Neural cell (in vitro differentiated cells): ENCODE measurements at regions not wholly inside any gene's neighbourhood (a gene's known extent, or its start where the extent isn't known, plus 50 kb on each side); places are given as distances from the start of the nearest gene placed in this dataset.

Experiments
- H2AFZ ChIP-seq: fragments of 200-600, 300-800 bp; sonication (generic), shearing (Covaris generic); 2 replicates; pipeline ENCODE4 v1.6.0; 2014; ENCODE audit warnings: low read depth, mild to moderate bottlenecking, antibody characterized with exemption, low read length, moderate library complexity
- H3F3A ChIP-seq: fragments of 200-600 bp; shearing (Covaris generic); 2 replicates; pipeline ENCODE4 v1.6.1; 2016; ENCODE audit warnings: mild to moderate bottlenecking, moderate library complexity, mixed read lengths, antibody characterized with exemption, low read length; ENCODE audit not compliant: insufficient read depth, poor library complexity, severe bottlenecking
- H3K27ac ChIP-seq: fragments of 200-600, 300-800 bp; sonication (generic), shearing (Covaris generic); 2 replicates; pipeline ENCODE4 v1.5.1; 2014; ENCODE audit warnings: mild to moderate bottlenecking, low read length, moderate library complexity
- H3K27me3 ChIP-seq: fragments of 300-800, 200-600 bp; sonication (generic), shearing (Covaris generic); 2 replicates; pipeline ENCODE4 v1.6.0; 2014; ENCODE audit warnings: mild to moderate bottlenecking, low read depth, low read length, moderate library complexity; ENCODE audit not compliant: insufficient read depth
- H3K36me3 ChIP-seq: fragments of 300-800, 200-600 bp; sonication (generic), shearing (Covaris generic); 2 replicates; pipeline ENCODE4 v1.5.1; 2014; ENCODE audit warnings: mild to moderate bottlenecking, antibody characterized with exemption, low read length, moderate library complexity; ENCODE audit not compliant: insufficient read depth
- H3K4me2 ChIP-seq: fragments of 300-800, 200-600 bp; sonication (generic), shearing (Covaris generic); 2 replicates; pipeline ENCODE4 v1.6.0; 2014; ENCODE audit warnings: mild to moderate bottlenecking, low read length
- H3K4me3 ChIP-seq: fragments of 300-800, 200-600 bp; sonication (generic), shearing (Covaris generic); 2 replicates; pipeline ENCODE4 v1.5.1; 2014; ENCODE audit warnings: mild to moderate bottlenecking, low read length, moderate library complexity
- H3K79me2 ChIP-seq: fragments of 200-600 bp; shearing (Covaris generic); replicated peaks from 2 replicates; pipeline ENCODE4 v1.6.0; 2014; ENCODE audit warnings: mild to moderate bottlenecking, low read length, moderate library complexity; ENCODE audit not compliant: insufficient read depth
- H3K9ac ChIP-seq: fragments of 300-800, 200-600 bp; sonication (generic), shearing (Covaris generic); 2 replicates; pipeline ENCODE4 v1.6.1; 2016; ENCODE audit warnings: mild to moderate bottlenecking, low read length, mixed read lengths
- H3K9me2 ChIP-seq: fragments of 200-600 bp; shearing (Covaris generic); 2 replicates; pipeline ENCODE4 v1.6.1; 2016; ENCODE audit warnings: mild to moderate bottlenecking, low read length, mixed read lengths; ENCODE audit not compliant: insufficient read depth
- H3K9me3 ChIP-seq: fragments of 200-600, 300-800 bp; sonication (generic), shearing (Covaris generic); 2 replicates; pipeline ENCODE4 v1.6.1; 2016; ENCODE audit warnings: mild to moderate bottlenecking, mixed run types, low read length, moderate library complexity, mixed read lengths
- H4K20me1 ChIP-seq: fragments of 200-600 bp; shearing (Covaris generic); 2 replicates; pipeline ENCODE4 v1.6.1; 2016; ENCODE audit warnings: mild to moderate bottlenecking, mixed run types; ENCODE audit not compliant: insufficient read depth
- EP300 ChIP-seq: fragments of 450-650 bp; conservative IDR thresholded peaks from 2 replicates; pipeline ENCODE4 v1.6.1; 2014; ENCODE audit warnings: antibody characterized with exemption, mild to moderate bottlenecking, moderate library complexity; ENCODE audit not compliant: poor library complexity, severe bottlenecking
- EZH2 ChIP-seq: fragments of 200-600, 300-800 bp; shearing (Covaris generic), sonication (generic); IDR thresholded peaks from 2 replicates; pipeline ENCODE4 v1.6.1; 2014; ENCODE audit warnings: antibody characterized with exemption, low read length, borderline replicate concordance, mild to moderate bottlenecking; ENCODE audit not compliant: insufficient read depth, poor library complexity, severe bottlenecking
- MXI1 ChIP-seq: fragments of 450-650 bp; conservative IDR thresholded peaks from 2 replicates; pipeline ENCODE4 v1.6.1; 2014; ENCODE audit warnings: antibody characterized with exemption, mild to moderate bottlenecking; ENCODE audit not compliant: poor library complexity, severe bottlenecking
- POLR2AphosphoS5 ChIP-seq: IDR thresholded peaks from 2 replicates; pipeline ENCODE4 v1.6.1; 2012
- RAD21 ChIP-seq: fragments of 450-650 bp; conservative IDR thresholded peaks from 2 replicates; pipeline ENCODE4 v1.6.1; 2014; ENCODE audit warnings: antibody characterized with exemption, mild to moderate bottlenecking, moderate library complexity
- SMC3 ChIP-seq: fragments of 450-650 bp; conservative IDR thresholded peaks from 2 replicates; pipeline ENCODE4 v1.6.1; 2014; ENCODE audit warnings: antibody characterized with exemption, mild to moderate bottlenecking, moderate library complexity; ENCODE audit not compliant: poor library complexity
- TAF1 ChIP-seq: IDR thresholded peaks from 2 replicates; pipeline ENCODE4 v1.6.1; 2012; ENCODE audit warnings: low read depth
- TF ChIP-seq, protein P1 (sequence below): IDR thresholded peaks from 2 replicates; pipeline ENCODE4 v1.6.1; 2012; ENCODE audit warnings: borderline replicate concordance
- TF ChIP-seq, protein P2 (sequence below): fragments of 450-650 bp; IDR thresholded peaks from 2 replicates; pipeline ENCODE4 v1.5.1; 2014; ENCODE audit warnings: antibody characterized with exemption, mild to moderate bottlenecking, moderate library complexity; ENCODE audit not compliant: poor library complexity, severe bottlenecking

GRCh38 chr1:216905137-216905536 lies 181.9 kb upstream of the ESRRG start:
- no peak overlapping the region for H3K4me3 ChIP-seq
- H3K9ac ChIP-seq = no peak overlapping the region
- no peak overlapping the region for H3K27ac ChIP-seq
- no peaks in the 10 kb centered on the region for H4K20me1 ChIP-seq
- H3K36me3 ChIP-seq = no peaks in the 10 kb centered on the region
- H3K9me2 ChIP-seq = no peaks in the 10 kb centered on the region
- TF ChIP-seq, protein P1, sequence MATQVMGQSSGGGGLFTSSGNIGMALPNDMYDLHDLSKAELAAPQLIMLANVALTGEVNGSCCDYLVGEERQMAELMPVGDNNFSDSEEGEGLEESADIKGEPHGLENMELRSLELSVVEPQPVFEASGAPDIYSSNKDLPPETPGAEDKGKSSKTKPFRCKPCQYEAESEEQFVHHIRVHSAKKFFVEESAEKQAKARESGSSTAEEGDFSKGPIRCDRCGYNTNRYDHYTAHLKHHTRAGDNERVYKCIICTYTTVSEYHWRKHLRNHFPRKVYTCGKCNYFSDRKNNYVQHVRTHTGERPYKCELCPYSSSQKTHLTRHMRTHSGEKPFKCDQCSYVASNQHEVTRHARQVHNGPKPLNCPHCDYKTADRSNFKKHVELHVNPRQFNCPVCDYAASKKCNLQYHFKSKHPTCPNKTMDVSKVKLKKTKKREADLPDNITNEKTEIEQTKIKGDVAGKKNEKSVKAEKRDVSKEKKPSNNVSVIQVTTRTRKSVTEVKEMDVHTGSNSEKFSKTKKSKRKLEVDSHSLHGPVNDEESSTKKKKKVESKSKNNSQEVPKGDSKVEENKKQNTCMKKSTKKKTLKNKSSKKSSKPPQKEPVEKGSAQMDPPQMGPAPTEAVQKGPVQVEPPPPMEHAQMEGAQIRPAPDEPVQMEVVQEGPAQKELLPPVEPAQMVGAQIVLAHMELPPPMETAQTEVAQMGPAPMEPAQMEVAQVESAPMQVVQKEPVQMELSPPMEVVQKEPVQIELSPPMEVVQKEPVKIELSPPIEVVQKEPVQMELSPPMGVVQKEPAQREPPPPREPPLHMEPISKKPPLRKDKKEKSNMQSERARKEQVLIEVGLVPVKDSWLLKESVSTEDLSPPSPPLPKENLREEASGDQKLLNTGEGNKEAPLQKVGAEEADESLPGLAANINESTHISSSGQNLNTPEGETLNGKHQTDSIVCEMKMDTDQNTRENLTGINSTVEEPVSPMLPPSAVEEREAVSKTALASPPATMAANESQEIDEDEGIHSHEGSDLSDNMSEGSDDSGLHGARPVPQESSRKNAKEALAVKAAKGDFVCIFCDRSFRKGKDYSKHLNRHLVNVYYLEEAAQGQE = no peak
- TF ChIP-seq RAD21 = no peak
- TF ChIP-seq TAF1 = no peak
- no peak for TF ChIP-seq MXI1
- TF ChIP-seq, protein P2, sequence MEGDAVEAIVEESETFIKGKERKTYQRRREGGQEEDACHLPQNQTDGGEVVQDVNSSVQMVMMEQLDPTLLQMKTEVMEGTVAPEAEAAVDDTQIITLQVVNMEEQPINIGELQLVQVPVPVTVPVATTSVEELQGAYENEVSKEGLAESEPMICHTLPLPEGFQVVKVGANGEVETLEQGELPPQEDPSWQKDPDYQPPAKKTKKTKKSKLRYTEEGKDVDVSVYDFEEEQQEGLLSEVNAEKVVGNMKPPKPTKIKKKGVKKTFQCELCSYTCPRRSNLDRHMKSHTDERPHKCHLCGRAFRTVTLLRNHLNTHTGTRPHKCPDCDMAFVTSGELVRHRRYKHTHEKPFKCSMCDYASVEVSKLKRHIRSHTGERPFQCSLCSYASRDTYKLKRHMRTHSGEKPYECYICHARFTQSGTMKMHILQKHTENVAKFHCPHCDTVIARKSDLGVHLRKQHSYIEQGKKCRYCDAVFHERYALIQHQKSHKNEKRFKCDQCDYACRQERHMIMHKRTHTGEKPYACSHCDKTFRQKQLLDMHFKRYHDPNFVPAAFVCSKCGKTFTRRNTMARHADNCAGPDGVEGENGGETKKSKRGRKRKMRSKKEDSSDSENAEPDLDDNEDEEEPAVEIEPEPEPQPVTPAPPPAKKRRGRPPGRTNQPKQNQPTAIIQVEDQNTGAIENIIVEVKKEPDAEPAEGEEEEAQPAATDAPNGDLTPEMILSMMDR = no peak
- no peak for TF ChIP-seq EP300
- no peak for TF ChIP-seq SMC3
- TF ChIP-seq POLR2AphosphoS5 = no peak
- TF ChIP-seq EZH2 = no peak
- no peaks in the 10 kb centered on the region for H3K79me2 ChIP-seq
- no peaks in the 10 kb centered on the region for H3K9me3 ChIP-seq
- H2AFZ ChIP-seq = no peak overlapping the region
- H3K27me3 ChIP-seq = no peaks in the 10 kb centered on the region
- H3F3A ChIP-seq = no peaks in the 10 kb centered on the region
- no peak overlapping the region for H3K4me2 ChIP-seq

DNA sequence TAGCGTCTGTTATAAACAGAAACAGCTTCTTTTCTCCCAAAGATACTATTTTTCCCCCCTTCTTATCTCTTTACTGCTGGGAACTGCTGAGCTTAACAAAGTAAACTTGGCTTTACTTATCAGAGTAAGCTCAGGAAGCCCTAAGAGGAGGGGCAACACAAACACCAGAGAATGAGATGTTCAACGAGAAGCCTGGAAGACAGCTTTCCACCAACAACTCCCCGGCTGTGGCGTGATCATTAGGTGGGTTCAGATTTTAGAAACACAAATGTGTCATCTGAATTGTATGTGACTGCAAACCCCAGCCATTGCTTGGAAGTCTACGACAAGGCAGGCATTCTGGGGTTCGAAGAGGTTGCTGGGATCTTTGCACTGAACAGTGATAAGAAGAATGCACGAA lies 181.2 kb upstream of the ESRRG start:
- H3K9me3 ChIP-seq = no peaks in the 10 kb centered on the region
- no peaks in the 10 kb centered on the region for H4K20me1 ChIP-seq
- H3K27me3 ChIP-seq = no peaks in the 10 kb centered on the region
- H3F3A ChIP-seq = no peaks in the 10 kb centered on the region
- no peak overlapping the region for H3K4me2 ChIP-seq
- TF ChIP-seq SMC3 (no peak), MXI1 (no peak), POLR2AphosphoS5 (no peak), TAF1 (no peak), RAD21 (no peak), EP300 (no peak), EZH2 (no peak)
- TF ChIP-seq, protein P2 = no peak
- TF ChIP-seq, protein P1 = no peak
- H3K4me3 ChIP-seq = no peak overlapping the region
- H3K36me3 ChIP-seq = no peaks in the 10 kb centered on the region
- H3K79me2 ChIP-seq = no peaks in the 10 kb centered on the region
- no peaks in the 10 kb centered on the region for H3K9me2 ChIP-seq
- H3K27ac ChIP-seq = no peak overlapping the region
- no peak overlapping the region for H3K9ac ChIP-seq
- H2AFZ ChIP-seq = no peak overlapping the region
